GM21529 (cell line): ENCODE measurements at regions not wholly inside any gene's neighbourhood (a gene's known extent, or its start where the extent isn't known, plus 50 kb on each side); places are given as distances from the start of the nearest gene placed in this dataset.
"Not testable (repeated sequence)": the region's sequence is repeated elsewhere in the genome, so short reads cannot be mapped to it uniquely, and the experiment has no call there.

Source experiments
- ATAC-seq: cut with Tn5 transposase; IDR thresholded peaks from one replicate; pipeline ENCODE4 v1.9.1; 2021; ENCODE audit not compliant: unreplicated experiment

- no peak for ATAC-seq
Measured at GRCh38 chr13:90591927-90592268, 755.6 kb upstream of the MIR17HG start.

GRCh38 chr13:90592943-90593342, 754.5 kb upstream of the MIR17HG start:
- ATAC-seq = no peak

GRCh38 chr13:90594681-90595080, 752.8 kb upstream of the MIR17HG start:
- no peak for ATAC-seq

- ATAC-seq = no peak
Measured at GRCh38 chr13:90605664-90606063, 741.8 kb upstream of the MIR17HG start.

GRCh38 chr13:90606921-90607320, 740.6 kb upstream of the MIR17HG start:
- ATAC-seq = not testable (repeated sequence)

GRCh38 chr13:90612391-90612790, 735.1 kb upstream of the MIR17HG start:
- no peak for ATAC-seq

GRCh38 chr13:90613076-90613795, 734.3 kb upstream of the MIR17HG start:
- ATAC-seq = no peak

GRCh38 chr13:90615236-90615635, 732.3 kb upstream of the MIR17HG start:
- ATAC-seq = no peak

GRCh38 chr13:90615767-90616166, 731.7 kb upstream of the MIR17HG start:
- ATAC-seq = no peak

GRCh38 chr13:90618133-90618532, 729.4 kb upstream of the MIR17HG start:
- ATAC-seq = no peak

GRCh38 chr13:90622541-90622940, 724.9 kb upstream of the MIR17HG start:
- ATAC-seq = no peak

- ATAC-seq = no peak
Measured at GRCh38 chr13:90623318-90624011, 724.0 kb upstream of the MIR17HG start.

- no peak for ATAC-seq
Measured at GRCh38 chr13:90627813-90628212, 719.7 kb upstream of the MIR17HG start.

- no peak for ATAC-seq
Measured at GRCh38 chr13:90628471-90628870, 719.0 kb upstream of the MIR17HG start.

- no peak for ATAC-seq
Measured at GRCh38 chr13:90630716-90631115, 716.8 kb upstream of the MIR17HG start.

GRCh38 chr13:90632184-90632583, 715.3 kb upstream of the MIR17HG start:
- no peak for ATAC-seq

- ATAC-seq = no peak
Measured at GRCh38 chr13:90633849-90634248, 713.6 kb upstream of the MIR17HG start.

GRCh38 chr13:90640976-90641375, 706.5 kb upstream of the MIR17HG start:
- ATAC-seq = no peak

- no peak for ATAC-seq
Measured at GRCh38 chr13:90641884-90642283, 705.6 kb upstream of the MIR17HG start.

GRCh38 chr13:90645582-90645981, 701.9 kb upstream of the MIR17HG start:
- no peak for ATAC-seq

- ATAC-seq = no peak
Measured at GRCh38 chr13:90648497-90648896, 699.0 kb upstream of the MIR17HG start.

- no peak for ATAC-seq
Measured at GRCh38 chr13:90652036-90652435, 695.5 kb upstream of the MIR17HG start.

GRCh38 chr13:90654970-90655369, 692.5 kb upstream of the MIR17HG start:
- ATAC-seq = no peak
